Inflammatory macrophage treated with lipopolysaccharide for 4 hours (primary cell): ENCODE measurements at regions not wholly inside any gene's neighbourhood (a gene's known extent, or its start where the extent isn't known, plus 50 kb on each side); places are given as distances from the start of the nearest gene placed in this dataset.

ENCODE experiments used
- DNase-seq: peaks from one replicate; pipeline ENCODE4 v3.0.0-alpha.2; 2020

- no peak for DNase-seq
These were observed 268.5 kb downstream of the ALG10B start for GRCh38 chr12:38585086-38585485.

- DNase-seq = peak; percentile 86
These were observed 270.2 kb downstream of the ALG10B start for GRCh38 chr12:38586789-38587188.

GRCh38 chr12:38587594-38587993, 271.0 kb downstream of the ALG10B start:
- peak; percentile 89 for DNase-seq

GRCh38 chr12:38588624-38589305, 272.2 kb downstream of the ALG10B start:
- no peak for DNase-seq

- DNase-seq = no peak
These were observed 272.7 kb downstream of the ALG10B start for GRCh38 chr12:38589306-38589632.

- no peak for DNase-seq
These were observed 285.4 kb downstream of the ALG10B start for GRCh38 chr12:38601949-38602348.
